ENCODE measurements at regions not wholly inside any gene's neighbourhood (a gene's known extent, or its start where the extent isn't known, plus 50 kb on each side); places are given as distances from the start of the nearest gene placed in this dataset.

DNA sequence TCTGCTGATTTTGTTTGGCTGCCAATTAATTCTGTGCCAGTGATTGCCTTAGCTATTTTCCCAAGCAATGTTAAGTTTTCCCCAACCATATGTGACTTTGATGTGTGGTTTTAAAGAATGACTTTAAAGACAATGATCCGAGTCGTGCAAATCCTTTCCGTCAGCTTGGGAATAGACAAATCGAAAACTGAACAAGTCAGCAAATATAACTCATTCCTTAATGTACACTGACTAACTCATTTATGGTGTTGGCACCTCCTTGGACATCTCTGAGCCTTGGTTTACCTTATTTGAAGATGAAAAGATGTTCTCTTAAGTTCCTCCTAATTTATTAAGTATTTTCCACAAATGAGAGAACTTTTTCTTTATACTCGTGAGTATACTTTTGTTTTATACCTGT lies 249.4 kb upstream of the SLCO3A1 start:
- no peaks in the 10 kb centered on the region for H3K27me3 Mint-ChIP-seq (ENCODE audit: low read depth)
- H3K9me3 Mint-ChIP-seq = no peaks in the 10 kb centered on the region
- no peak for DNase-seq (ENCODE audit: low read depth, low spot score)
- H3K4me1 Mint-ChIP-seq = no peaks in the 10 kb centered on the region
- TF ChIP-seq, protein P1, sequence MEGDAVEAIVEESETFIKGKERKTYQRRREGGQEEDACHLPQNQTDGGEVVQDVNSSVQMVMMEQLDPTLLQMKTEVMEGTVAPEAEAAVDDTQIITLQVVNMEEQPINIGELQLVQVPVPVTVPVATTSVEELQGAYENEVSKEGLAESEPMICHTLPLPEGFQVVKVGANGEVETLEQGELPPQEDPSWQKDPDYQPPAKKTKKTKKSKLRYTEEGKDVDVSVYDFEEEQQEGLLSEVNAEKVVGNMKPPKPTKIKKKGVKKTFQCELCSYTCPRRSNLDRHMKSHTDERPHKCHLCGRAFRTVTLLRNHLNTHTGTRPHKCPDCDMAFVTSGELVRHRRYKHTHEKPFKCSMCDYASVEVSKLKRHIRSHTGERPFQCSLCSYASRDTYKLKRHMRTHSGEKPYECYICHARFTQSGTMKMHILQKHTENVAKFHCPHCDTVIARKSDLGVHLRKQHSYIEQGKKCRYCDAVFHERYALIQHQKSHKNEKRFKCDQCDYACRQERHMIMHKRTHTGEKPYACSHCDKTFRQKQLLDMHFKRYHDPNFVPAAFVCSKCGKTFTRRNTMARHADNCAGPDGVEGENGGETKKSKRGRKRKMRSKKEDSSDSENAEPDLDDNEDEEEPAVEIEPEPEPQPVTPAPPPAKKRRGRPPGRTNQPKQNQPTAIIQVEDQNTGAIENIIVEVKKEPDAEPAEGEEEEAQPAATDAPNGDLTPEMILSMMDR (conservative IDR thresholded peaks at IDR 0.05) = no peak
- no peak overlapping the region for H3K4me3 Mint-ChIP-seq
- no peaks in the 10 kb centered on the region for H3K36me3 Mint-ChIP-seq (ENCODE audit: low read depth)
- H3K27ac Mint-ChIP-seq (ENCODE audit: unreplicated experiment) = no peak overlapping the region

DNA sequence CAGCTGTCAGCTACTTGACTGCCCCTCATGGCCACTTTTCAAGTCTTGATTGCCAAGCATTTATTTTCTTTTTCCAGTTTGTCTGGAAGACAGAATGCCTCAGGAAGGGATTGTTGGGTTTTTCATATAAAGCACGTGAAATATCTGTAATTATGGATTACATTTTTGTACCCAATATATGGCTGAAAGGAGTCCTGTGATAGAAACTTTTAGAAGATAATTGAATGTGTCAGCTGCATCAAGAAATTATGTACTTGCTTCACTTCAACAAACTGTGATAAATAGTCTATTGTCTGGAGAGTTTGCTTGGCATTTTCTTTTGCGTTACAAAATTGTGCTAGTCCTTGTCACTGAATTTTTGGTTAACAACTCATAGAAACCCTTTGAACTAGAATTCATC lies 247.9 kb upstream of the SLCO3A1 start:
- TF ChIP-seq, protein P1 (conservative IDR thresholded peaks at IDR 0.05) = no peak
- no peak for DNase-seq (ENCODE audit: low read depth, low spot score)
- H3K36me3 Mint-ChIP-seq (ENCODE audit: low read depth) = no peaks in the 10 kb centered on the region
- H3K4me1 Mint-ChIP-seq = no peaks in the 10 kb centered on the region
- H3K4me3 Mint-ChIP-seq = no peak overlapping the region
- no peak overlapping the region for H3K27ac Mint-ChIP-seq (ENCODE audit: unreplicated experiment)
- H3K9me3 Mint-ChIP-seq = no peaks in the 10 kb centered on the region
- H3K27me3 Mint-ChIP-seq (ENCODE audit: low read depth) = no peaks in the 10 kb centered on the region

DNA sequence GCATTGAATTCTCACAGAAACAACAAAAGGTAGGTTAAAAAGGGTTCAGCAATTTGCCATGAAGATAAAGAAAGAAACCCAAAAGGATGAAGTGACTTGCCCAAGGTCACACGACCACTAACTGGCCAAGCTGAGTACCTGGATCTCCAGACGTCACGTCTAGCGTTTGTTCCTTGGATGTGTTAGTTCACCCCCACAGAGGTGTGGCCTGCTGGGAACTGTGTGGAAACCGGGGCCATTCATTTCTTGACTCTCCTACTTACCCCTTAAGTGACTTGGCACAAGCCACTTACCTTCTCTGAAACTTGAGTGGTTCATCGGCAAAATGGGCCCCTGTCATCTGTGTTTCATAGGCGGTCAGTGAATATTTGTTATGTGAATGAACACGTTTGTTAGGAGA lies 244.3 kb upstream of the SLCO3A1 start:
- Mint-ChIP-seq H3K36me3 (ENCODE audit: low read depth) (no peaks in the 10 kb centered on the region), H3K9me3 (no peaks in the 10 kb centered on the region), H3K27me3 (ENCODE audit: low read depth) (no peaks in the 10 kb centered on the region), H3K4me1 (no peaks in the 10 kb centered on the region), H3K27ac (ENCODE audit: unreplicated experiment) (no peak overlapping the region), H3K4me3 (no peak overlapping the region)
- TF ChIP-seq, protein P1 (conservative IDR thresholded peaks at IDR 0.05) = no peak
- no peak for DNase-seq (ENCODE audit: low read depth, low spot score)

DNA sequence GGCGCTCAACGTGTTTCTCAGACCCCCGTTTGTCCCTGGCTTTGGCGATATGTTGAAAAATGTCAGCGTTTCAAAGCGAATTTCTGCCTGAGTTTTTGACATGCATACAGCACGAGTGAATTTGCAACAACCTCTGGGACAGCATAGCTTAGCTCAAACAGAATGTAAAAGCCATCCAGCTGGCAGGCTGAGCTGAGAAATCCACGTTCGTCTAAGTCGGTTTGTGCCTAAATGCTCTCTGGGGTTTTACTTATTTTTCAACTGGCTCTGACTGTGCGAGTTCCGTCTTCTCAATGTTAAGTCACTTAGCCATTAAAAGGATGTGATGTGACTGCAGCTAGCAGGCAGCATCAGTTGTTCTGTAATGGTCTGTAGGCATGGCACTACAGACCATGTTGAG lies 243.5 kb upstream of the SLCO3A1 start:
- Mint-ChIP-seq H3K9me3 (no peaks in the 10 kb centered on the region), H3K27me3 (ENCODE audit: low read depth) (no peaks in the 10 kb centered on the region), H3K27ac (ENCODE audit: unreplicated experiment) (no peak overlapping the region), H3K4me1 (no peaks in the 10 kb centered on the region), H3K36me3 (ENCODE audit: low read depth) (no peaks in the 10 kb centered on the region), H3K4me3 (no peak overlapping the region)
- TF ChIP-seq, protein P1 (conservative IDR thresholded peaks at IDR 0.05) = no peak
- DNase-seq (ENCODE audit: low read depth, low spot score) = no peak

DNA sequence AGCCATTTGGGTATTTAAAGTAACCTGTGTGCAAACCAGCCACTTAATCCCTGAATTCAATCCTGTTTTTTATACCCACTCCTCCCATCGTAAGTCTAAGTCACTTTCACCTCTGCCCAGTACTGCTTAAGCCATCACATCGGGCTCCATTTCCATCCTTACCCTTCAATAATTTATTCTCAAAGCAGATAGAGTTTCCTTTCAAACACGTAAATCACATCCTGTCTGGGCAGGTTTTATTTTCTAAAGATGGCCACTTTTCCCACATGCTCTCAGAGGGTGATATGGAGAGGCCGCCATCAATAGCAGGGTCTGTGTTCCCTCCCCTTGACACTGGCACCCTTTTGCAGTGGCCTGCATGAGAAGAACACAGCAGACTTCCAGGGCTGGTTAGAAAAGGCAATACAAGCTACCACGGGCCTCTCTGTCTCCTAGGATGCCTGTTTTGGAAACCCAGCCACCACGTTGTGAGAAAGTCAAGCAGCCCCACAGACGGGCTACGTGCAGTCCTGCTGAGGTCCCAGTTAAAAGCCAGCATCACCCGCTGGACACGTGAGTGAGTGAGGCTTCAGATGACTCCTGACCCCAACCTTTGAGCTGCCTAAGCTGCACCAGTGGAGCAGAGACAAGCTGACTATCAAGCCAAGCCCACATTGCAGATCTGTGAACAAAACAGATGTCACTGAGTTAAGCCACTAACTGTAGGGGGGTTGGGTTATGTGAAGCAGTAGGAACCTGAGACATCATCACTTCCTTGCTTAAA lies 241.8 kb upstream of the SLCO3A1 start:
- DNase-seq (ENCODE audit: low read depth, low spot score) = no peak
- TF ChIP-seq, protein P1 (conservative IDR thresholded peaks at IDR 0.05) = no peak
- Mint-ChIP-seq H3K36me3 (ENCODE audit: low read depth) (no peaks in the 10 kb centered on the region), H3K27me3 (ENCODE audit: low read depth) (no peaks in the 10 kb centered on the region), H3K9me3 (peaks cover 3% of the 10 kb centered on the region), H3K27ac (ENCODE audit: unreplicated experiment) (no peak overlapping the region), H3K4me1 (no peaks in the 10 kb centered on the region), H3K4me3 (no peak overlapping the region)

Data from neural crest cell (in vitro differentiated cells).